ENCODE measurements at regions not wholly inside any gene's neighbourhood (a gene's known extent, or its start where the extent isn't known, plus 50 kb on each side); places are given as distances from the start of the nearest gene placed in this dataset.

- Histone ChIP-seq H3K4me2 (ENCODE audit: low read depth, low read length) (no peak overlapping the region), H3K9ac (ENCODE audit: low read length) (no peak overlapping the region), H2AFZ (ENCODE audit: low read length) (no peak overlapping the region), H3K27ac (ENCODE audit: low read length) (no peak overlapping the region), H3K9me2 (replicated peaks; ENCODE audit: insufficient read depth, low read length) (no peaks in the 10 kb centered on the region), H3K27me3 (replicated peaks; ENCODE audit: insufficient read depth, low read length) (no peaks in the 10 kb centered on the region), H3F3A (ENCODE audit: insufficient read depth, low read length) (no peaks in the 10 kb centered on the region), H3K36me3 (replicated peaks; ENCODE audit: insufficient read depth, low read length) (no peaks in the 10 kb centered on the region), H4K20me1 (ENCODE audit: insufficient read depth, low read length) (no peaks in the 10 kb centered on the region), H3K4me1 (ENCODE audit: low read length) (no peaks in the 10 kb centered on the region), H3K4me3 (ENCODE audit: low read length) (no peak overlapping the region), H3K79me2 (ENCODE audit: low read length) (no peaks in the 10 kb centered on the region), H3K9me3 (replicated peaks; ENCODE audit: insufficient read depth, low read length) (no peaks in the 10 kb centered on the region)
- TF ChIP-seq EZH2 (optimal IDR thresholded peaks at IDR 0.05; ENCODE audit: low read depth, low read length) (no peak), CTCF (IDR thresholded peaks at IDR 0.05; ENCODE audit: low read length) (no peak), EZH2phosphoT487 (IDR thresholded peaks at IDR 0.05; ENCODE audit: low read length) (no peak)
- no peak for DNase-seq
Observed at GRCh38 chr9:105059252-105059651, 131.3 kb upstream of the ABCA1 start.

GRCh38 chr9:105062222-105062855, 134.4 kb upstream of the ABCA1 start:
- H3K4me2 ChIP-seq (ENCODE audit: low read depth, low read length) = no peak overlapping the region

GRCh38 chr9:105064248-105065097, 136.5 kb upstream of the ABCA1 start:
- H3K79me2 ChIP-seq (ENCODE audit: low read length) = no peaks in the 10 kb centered on the region
- H3F3A ChIP-seq (ENCODE audit: insufficient read depth, low read length) = no peaks in the 10 kb centered on the region
- H3K4me3 ChIP-seq (ENCODE audit: low read length) = no peak overlapping the region
- H3K27me3 ChIP-seq (replicated peaks; ENCODE audit: insufficient read depth, low read length) = no peaks in the 10 kb centered on the region
- H3K9me2 ChIP-seq (replicated peaks; ENCODE audit: insufficient read depth, low read length) = no peaks in the 10 kb centered on the region
- no peaks in the 10 kb centered on the region for H3K9me3 ChIP-seq (replicated peaks; ENCODE audit: insufficient read depth, low read length)
- DNase-seq = no peak
- H3K36me3 ChIP-seq (replicated peaks; ENCODE audit: insufficient read depth, low read length) = no peaks in the 10 kb centered on the region
- TF ChIP-seq EZH2 (optimal IDR thresholded peaks at IDR 0.05; ENCODE audit: low read depth, low read length) (no peak), CTCF (IDR thresholded peaks at IDR 0.05; ENCODE audit: low read length) (no peak), EZH2phosphoT487 (IDR thresholded peaks at IDR 0.05; ENCODE audit: low read length) (no peak)
- no peaks in the 10 kb centered on the region for H4K20me1 ChIP-seq (ENCODE audit: insufficient read depth, low read length)
- H3K27ac ChIP-seq (ENCODE audit: low read length) = no peak overlapping the region
- no peak overlapping the region for H2AFZ ChIP-seq (ENCODE audit: low read length)
- no peaks in the 10 kb centered on the region for H3K4me1 ChIP-seq (ENCODE audit: low read length)
- H3K9ac ChIP-seq (ENCODE audit: low read length) = no peak overlapping the region
- no peak overlapping the region for H3K4me2 ChIP-seq (ENCODE audit: low read depth, low read length)

More at GRCh38 chr9:105062222-105062855, 134.4 kb upstream of the ABCA1 start:
- H3K4me1 ChIP-seq (ENCODE audit: low read length) = no peaks in the 10 kb centered on the region
- no peak for TF ChIP-seq EZH2phosphoT487 (IDR thresholded peaks at IDR 0.05; ENCODE audit: low read length)
- TF ChIP-seq CTCF (IDR thresholded peaks at IDR 0.05; ENCODE audit: low read length) = no peak
- no peak for TF ChIP-seq EZH2 (optimal IDR thresholded peaks at IDR 0.05; ENCODE audit: low read depth, low read length)
- H3K27ac ChIP-seq (ENCODE audit: low read length) = no peak overlapping the region
- H3K79me2 ChIP-seq (ENCODE audit: low read length) = no peaks in the 10 kb centered on the region
- no peak for DNase-seq
- H2AFZ ChIP-seq (ENCODE audit: low read length) = no peak overlapping the region
- no peaks in the 10 kb centered on the region for H3K36me3 ChIP-seq (replicated peaks; ENCODE audit: insufficient read depth, low read length)
- H3K27me3 ChIP-seq (replicated peaks; ENCODE audit: insufficient read depth, low read length) = no peaks in the 10 kb centered on the region
- no peaks in the 10 kb centered on the region for H3K9me2 ChIP-seq (replicated peaks; ENCODE audit: insufficient read depth, low read length)
- H3K9ac ChIP-seq (ENCODE audit: low read length) = no peak overlapping the region
- no peaks in the 10 kb centered on the region for H4K20me1 ChIP-seq (ENCODE audit: insufficient read depth, low read length)
- no peaks in the 10 kb centered on the region for H3K9me3 ChIP-seq (replicated peaks; ENCODE audit: insufficient read depth, low read length)
- no peaks in the 10 kb centered on the region for H3F3A ChIP-seq (ENCODE audit: insufficient read depth, low read length)
- H3K4me3 ChIP-seq (ENCODE audit: low read length) = no peak overlapping the region
